T-cell (primary cell): ENCODE measurements at regions not wholly inside any gene's neighbourhood (a gene's known extent, or its start where the extent isn't known, plus 50 kb on each side); places are given as distances from the start of the nearest gene placed in this dataset.
"Not testable (repeated sequence)": the region's sequence is repeated elsewhere in the genome, so short reads cannot be mapped to it uniquely, and the experiment has no call there.

Source experiments
- ATAC-seq, 4 experiments: fragments of 200-7000 bp in 3 of 4; fragments of 150-1000 bp in 1 of 4; cut with Tn5 transposase; replicated peaks in 1 of 4; 1 replicate in 3 of 4; 2 replicates in 1 of 4; pipeline ENCODE4 v1.10.0; 2021; ENCODE audit warnings: moderate library complexity in 3 of 4, mild to moderate bottlenecking in 2 of 4, moderate number of reproducible peaks in 1 of 4
- CTCF ChIA-PET, 2 donors: fragments of 300-600 bp; sonication (Branson Sonifier 250); formaldehyde crosslinking; loops; one replicate each; lab custom pipeline; 2022; ENCODE audit warnings: antibody characterized with exemption in 2 of 2; lab: Charles Lee
- POLR2A ChIA-PET, 2 donors: fragments of 300-600 bp; sonication (Branson Sonifier 250); formaldehyde crosslinking; loops; one replicate each; lab custom pipeline; 2022; ENCODE audit warnings: antibody characterized with exemption in 2 of 2; lab: Charles Lee
- DNase-seq, 35 experiments: peaks; one replicate each; pipeline versions ENCODE4 v3.0.0 to v3.0.0-alpha.2; 2013 to 2023
- H3K27ac ChIP-seq: one replicate; pipeline ENCODE4 v1.5.1; 2013; ENCODE audit warnings: low read length
- H3K27me3 ChIP-seq, 2 experiments: replicated peaks in 1 of 2; 1 replicate in 1 of 2; 2 replicates in 1 of 2; pipeline versions ENCODE4 v1.6.1 to v1.7.0; 2013; ENCODE audit warnings: low read length in 1 of 2, mixed read lengths in 1 of 2; ENCODE audit not compliant: control insufficient read depth in 2 of 2, insufficient read depth in 2 of 2; ENCODE audit errors: extremely low read depth in 1 of 2
- H3K36me3 ChIP-seq, 2 donors: 1 replicate in 1 of 2; 2 replicates in 1 of 2; pipeline versions ENCODE4 v1.6.1 to v1.7.0; 2013; ENCODE audit warnings: low read length in 1 of 2; ENCODE audit not compliant: control insufficient read depth in 2 of 2, insufficient read depth in 1 of 2; ENCODE audit errors: extremely low read depth in 1 of 2
- H3K4me1 ChIP-seq, 2 experiments: 1 replicate in 1 of 2; 2 replicates in 1 of 2; pipeline versions ENCODE4 v1.6.1 to v1.7.0; 2013; ENCODE audit warnings: low read length in 2 of 2, mixed read lengths in 1 of 2; ENCODE audit not compliant: insufficient read depth in 2 of 2, control insufficient read depth in 1 of 2; ENCODE audit errors: extremely low read depth in 1 of 2
- H3K4me3 ChIP-seq, 2 donors: 1 replicate in 1 of 2; 2 replicates in 1 of 2; pipeline versions ENCODE4 v1.5.1 to v1.7.0; 2013; ENCODE audit warnings: mild to moderate bottlenecking in 2 of 2, low read length in 1 of 2, moderate library complexity in 1 of 2; ENCODE audit not compliant: control insufficient read depth in 1 of 2; ENCODE audit errors: extremely low read depth in 1 of 2
- H3K9me3 ChIP-seq: 2 replicates; pipeline ENCODE4 v1.7.0; 2013
- H3K27ac Mint-ChIP-seq, 2 donors: one replicate each; pipeline ENCODE4 v1.8.0; 2020 to 2021; ENCODE audit warnings: mild to moderate bottlenecking in 2 of 2, mixed read lengths in 2 of 2
- H3K27me3 Mint-ChIP-seq, 2 donors: one replicate each; pipeline ENCODE4 v1.8.0; 2021 to 2022; ENCODE audit warnings: mixed read lengths in 2 of 2
- H3K36me3 Mint-ChIP-seq: one replicate; pipeline ENCODE4 v1.8.0; 2021; ENCODE audit warnings: mixed read lengths
- H3K4me1 Mint-ChIP-seq, 3 donors: one replicate each; pipeline ENCODE4 v1.8.0; 2020 to 2022; ENCODE audit warnings: mixed read lengths in 3 of 3, mild to moderate bottlenecking in 1 of 3
- H3K4me3 Mint-ChIP-seq, 3 donors: one replicate each; pipeline ENCODE4 v1.8.0; 2020 to 2022; ENCODE audit warnings: mild to moderate bottlenecking in 3 of 3, mixed read lengths in 3 of 3, moderate library complexity in 3 of 3
- H3K9me3 Mint-ChIP-seq, 3 donors: one replicate each; pipeline ENCODE4 v1.8.0; 2020 to 2022; ENCODE audit warnings: mixed read lengths in 3 of 3
- WGBS: methylation state at CpG from one replicate; pipeline ENCODE4 v1.1.5; 2013; ENCODE audit warnings: missing lambda C conversion rate; ENCODE audit not compliant: insufficient coverage; 5-methylcytosine and 5-hydroxymethylcytosine counted together

GRCh38 chr11:21752475-21753243 is 440.2 kb upstream of the ANO5 start:
- H3K9me3 Mint-ChIP-seq, result peaks cover 13 to 38% (median 22%) of the 10 kb centered on the region in 3 donors
- H3K27me3 Mint-ChIP-seq, H3K27me3 ChIP-seq, H3K4me3 ChIP-seq, CTCF ChIA-PET, H3K36me3 Mint-ChIP-seq, H3K9me3 ChIP-seq, POLR2A ChIA-PET, H3K27ac ChIP-seq, H3K4me1 Mint-ChIP-seq, H3K36me3 ChIP-seq, H3K4me1 ChIP-seq: not testable (repeated sequence)
- peak overlapping the region in 1 of 2 donors; percentile 23 for H3K27ac Mint-ChIP-seq
- peak in 1 of 4 experiments; percentile 29 for ATAC-seq
- peak in 2 of 35 experiments; percentile 1 to 8 for DNase-seq
- 91% methylated on average over 33 of the region's 37 CpGs for WGBS
- H3K4me3 Mint-ChIP-seq, result peak overlapping the region in 2 of 3 donors; percentile 21 to 50

- H3K9me3 ChIP-seq, H3K27me3 ChIP-seq, H3K36me3 Mint-ChIP-seq, H3K27ac ChIP-seq, ATAC-seq, CTCF ChIA-PET, H3K4me1 ChIP-seq, H3K27me3 Mint-ChIP-seq, H3K4me3 ChIP-seq, H3K36me3 ChIP-seq, H3K27ac Mint-ChIP-seq, POLR2A ChIA-PET, H3K4me1 Mint-ChIP-seq: not testable (repeated sequence)
- peaks cover 13 to 38% (median 22%) of the 10 kb centered on the region in 3 donors for H3K9me3 Mint-ChIP-seq
- DNase-seq, result peak in 1 of 35 experiments; percentile 0
- H3K4me3 Mint-ChIP-seq, result peak overlapping the region in 1 of 3 donors; percentile 50
- WGBS, result 92% methylated on average over 14 of the region's 37 CpGs
Observed at GRCh38 chr11:21753244-21753767, 439.6 kb upstream of the ANO5 start.

DNA sequence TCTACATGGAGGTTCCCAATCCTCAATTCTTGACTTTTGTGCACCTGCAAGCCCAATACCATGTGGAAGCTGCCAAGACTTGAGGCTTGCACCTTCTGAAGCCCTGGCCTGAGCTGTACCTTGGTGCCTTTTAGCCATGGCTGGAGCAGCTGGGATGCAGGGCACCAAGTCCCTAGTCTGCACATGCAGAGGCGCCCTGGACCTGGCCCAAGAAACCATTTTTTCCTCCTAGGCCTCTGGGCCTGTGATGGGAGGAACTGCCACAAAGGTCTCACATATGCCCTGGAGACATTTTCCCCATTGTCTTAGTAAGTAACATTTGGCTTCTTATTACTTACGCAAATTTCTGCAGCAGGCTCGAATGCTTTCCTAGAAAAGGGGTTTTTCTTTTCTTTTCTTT is 431.9 kb upstream of the ANO5 start:
- Histone ChIP-seq H3K27me3 (no peaks in the 10 kb centered on the region), H3K36me3 (no peaks in the 10 kb centered on the region), H3K27ac (no peak overlapping the region), H3K4me3 (no peak overlapping the region), H3K9me3 (peaks cover 3% of the 10 kb centered on the region), H3K4me1 (no peaks in the 10 kb centered on the region)
- Mint-ChIP-seq H3K9me3 (peaks cover 2 to 37% (median 7%) of the 10 kb centered on the region in 3 donors), H3K27me3 (no peaks in the 10 kb centered on the region), H3K4me1 (no peaks in the 10 kb centered on the region), H3K27ac (no peak overlapping the region), H3K36me3 (no peaks in the 10 kb centered on the region), H3K4me3 (no peak overlapping the region)
- DNase-seq, result no peak
- ChIA-PET CTCF (no interaction called here), POLR2A (no interaction called here)
- ATAC-seq, result no peak
- WGBS, result 50% methylated on average over 1 of the region's 3 CpGs

DNA sequence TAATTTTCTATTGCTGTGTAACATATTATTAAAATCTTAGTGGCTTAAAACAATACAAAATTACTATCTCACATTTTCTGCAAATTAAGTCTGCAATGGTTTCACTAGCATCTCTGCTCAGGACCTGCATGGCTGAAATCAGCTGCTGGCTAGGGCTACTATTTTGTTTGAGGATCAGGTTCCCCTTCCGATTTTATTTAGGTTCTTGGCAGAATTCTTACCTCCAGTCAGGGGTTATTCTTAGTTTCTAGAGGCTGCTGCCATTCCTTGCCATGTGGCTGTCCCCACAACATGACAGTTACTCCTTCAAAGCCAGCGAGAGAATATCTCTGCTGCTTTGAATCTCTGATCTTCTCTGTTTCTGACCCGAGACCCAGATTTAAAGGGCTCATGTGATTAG is 424.5 kb upstream of the ANO5 start:
- Mint-ChIP-seq H3K4me1 (no peaks in the 10 kb centered on the region), H3K4me3 (no peak overlapping the region), H3K36me3 (no peaks in the 10 kb centered on the region), H3K27ac (no peak overlapping the region), H3K9me3 (peaks cover 3 to 5% (median 3%) of the 10 kb centered on the region in 3 donors), H3K27me3 (no peaks in the 10 kb centered on the region)
- no peaks in the 10 kb centered on the region for H3K9me3 ChIP-seq
- ATAC-seq, result no peak
- no peaks in the 10 kb centered on the region for H3K4me1 ChIP-seq
- H3K27me3 ChIP-seq, result no peaks in the 10 kb centered on the region
- no peak overlapping the region for H3K4me3 ChIP-seq
- WGBS, result no CpG with 5 or more reads among the region's 3 CpGs
- no peaks in the 10 kb centered on the region for H3K36me3 ChIP-seq
- CTCF ChIA-PET, result no interaction called here
- no peak overlapping the region for H3K27ac ChIP-seq
- POLR2A ChIA-PET, result no interaction called here
- no peak for DNase-seq

DNA sequence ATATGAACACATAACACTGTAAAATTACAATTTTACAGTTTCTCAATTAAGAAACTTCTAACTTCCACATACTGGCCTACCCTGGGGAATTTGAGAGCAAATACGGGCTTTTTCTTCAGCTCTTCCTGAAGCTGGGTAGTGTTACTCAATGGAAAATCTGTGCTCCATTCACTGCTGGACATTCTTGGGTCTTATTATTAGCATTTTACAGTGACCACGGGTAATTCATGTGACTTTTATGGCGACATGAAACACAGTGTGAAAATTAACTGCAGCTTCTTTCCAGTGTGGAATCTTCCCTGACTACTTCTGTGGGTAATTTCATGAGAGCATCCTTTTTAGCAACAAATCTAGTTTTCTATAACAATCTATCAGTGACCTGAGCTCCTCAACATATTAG is 423.7 kb upstream of the ANO5 start:
- Histone ChIP-seq H3K9me3 (no peaks in the 10 kb centered on the region), H3K4me1 (no peaks in the 10 kb centered on the region), H3K27ac (no peak overlapping the region), H3K27me3 (no peaks in the 10 kb centered on the region), H3K4me3 (no peak overlapping the region), H3K36me3 (no peaks in the 10 kb centered on the region)
- ChIA-PET POLR2A (no interaction called here), CTCF (no interaction called here)
- Mint-ChIP-seq H3K36me3 (no peaks in the 10 kb centered on the region), H3K4me3 (no peak overlapping the region), H3K4me1 (no peaks in the 10 kb centered on the region), H3K9me3 (peaks cover 3 to 7% (median 7%) of the 10 kb centered on the region in 3 donors), H3K27me3 (no peaks in the 10 kb centered on the region), H3K27ac (no peak overlapping the region)
- DNase-seq, result no peak
- 100% methylated on average over 1 of the region's 3 CpGs for WGBS
- ATAC-seq, result no peak

DNA sequence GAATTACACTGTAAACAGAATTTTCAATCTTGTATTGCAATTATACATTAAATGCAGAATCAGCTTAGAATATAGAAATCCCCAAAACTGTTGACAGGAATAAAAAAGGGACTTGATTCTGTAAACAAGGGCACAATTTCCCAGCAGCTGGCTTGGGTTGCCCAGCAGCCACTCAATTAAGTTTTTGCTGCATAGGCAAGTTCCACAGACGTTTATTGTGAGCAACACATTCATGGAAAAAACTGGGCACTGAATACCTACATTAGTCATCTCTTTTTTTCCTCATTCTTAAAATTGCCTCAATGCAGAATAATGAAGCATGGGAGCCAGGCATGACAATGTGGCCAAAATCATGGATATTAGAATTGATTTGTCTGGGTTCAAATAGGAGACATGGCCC is 421.8 kb upstream of the ANO5 start:
- CTCF ChIA-PET, result no interaction called here
- Histone ChIP-seq H3K4me3 (no peak overlapping the region), H3K36me3 (no peaks in the 10 kb centered on the region), H3K27ac (no peak overlapping the region), H3K27me3 (no peaks in the 10 kb centered on the region), H3K4me1 (no peaks in the 10 kb centered on the region), H3K9me3 (no peaks in the 10 kb centered on the region)
- DNase-seq (no peak), ATAC-seq (no peak)
- Mint-ChIP-seq H3K27ac (no peak overlapping the region), H3K27me3 (no peaks in the 10 kb centered on the region), H3K36me3 (no peaks in the 10 kb centered on the region), H3K9me3 (peaks cover 3 to 11% (median 10%) of the 10 kb centered on the region in 3 donors), H3K4me1 (no peaks in the 10 kb centered on the region), H3K4me3 (no peak overlapping the region)
- WGBS, result 0% methylated on average over 1 of the region's 1 CpG
- POLR2A ChIA-PET, result no interaction called here
